Neural progenitor cell (in vitro differentiated cells): ENCODE measurements at regions not wholly inside any gene's neighbourhood (a gene's known extent, or its start where the extent isn't known, plus 50 kb on each side); places are given as distances from the start of the nearest gene placed in this dataset.

Experiments
- DNase-seq: peaks from one replicate; pipeline ENCODE4 v3.0.0-alpha.2; 2016; ENCODE audit warnings: low spot score
- H2AFZ ChIP-seq: fragments of 200-600 bp; sonication (generic); replicated peaks from 2 replicates; pipeline ENCODE4 v1.6.1; 2016; ENCODE audit warnings: antibody characterized with exemption
- H3F3A ChIP-seq: fragments of 200-600 bp; sonication (generic); 2 replicates; pipeline ENCODE4 v1.6.1; 2016; ENCODE audit warnings: antibody characterized with exemption, low read depth
- H3K27ac ChIP-seq: fragments of 200-600 bp; sonication (generic); 2 replicates; pipeline ENCODE4 v1.5.1; 2016; ENCODE audit warnings: mild to moderate bottlenecking
- H3K27me3 ChIP-seq: fragments of 200-600 bp; sonication (generic); 2 replicates; pipeline ENCODE4 v1.6.1; 2016; ENCODE audit warnings: mild to moderate bottlenecking, moderate library complexity
- H3K36me3 ChIP-seq: fragments of 200-600 bp; sonication (generic); 2 replicates; pipeline ENCODE4 v1.5.1; 2016
- H3K4me1 ChIP-seq: fragments of 200-600 bp; sonication (generic); 2 replicates; pipeline ENCODE4 v1.6.1; 2016; ENCODE audit warnings: mixed run types
- H3K4me2 ChIP-seq: fragments of 200-600 bp; sonication (generic); 2 replicates; pipeline ENCODE4 v1.6.1; 2016
- H3K4me3 ChIP-seq: fragments of 200-600 bp; sonication (generic); 2 replicates; pipeline ENCODE4 v1.5.1; 2016
- H3K79me2 ChIP-seq: fragments of 200-600 bp; sonication (generic); 2 replicates; pipeline ENCODE4 v1.6.1; 2016; ENCODE audit warnings: low read depth
- H3K9ac ChIP-seq: fragments of 200-600 bp; sonication (generic); 2 replicates; pipeline ENCODE4 v1.6.1; 2016
- H3K9me3 ChIP-seq: fragments of 200-600 bp; sonication (generic); 2 replicates; pipeline ENCODE4 v1.5.1; 2016; ENCODE audit warnings: low read depth
- H4K20me1 ChIP-seq: fragments of 200-600 bp; sonication (generic); 2 replicates; pipeline ENCODE4 v1.6.1; 2016; ENCODE audit warnings: low read depth
- H3K27ac Mint-ChIP-seq: 3 replicates; pipeline ENCODE4 v1.8.0; 2021; ENCODE audit warnings: mixed read lengths
- H3K27me3 Mint-ChIP-seq: 2 replicates; pipeline ENCODE4 v1.8.0; 2022; ENCODE audit warnings: low read depth, mild to moderate bottlenecking, inconsistent platforms, moderate library complexity, mixed read lengths; ENCODE audit not compliant: insufficient read depth
- H3K36me3 Mint-ChIP-seq: 3 replicates; pipeline ENCODE4 v1.8.0; 2021; ENCODE audit warnings: mixed read lengths
- H3K4me1 Mint-ChIP-seq: 3 replicates; pipeline ENCODE4 v1.8.0; 2021; ENCODE audit warnings: mixed read lengths
- H3K4me3 Mint-ChIP-seq: 3 replicates; pipeline ENCODE4 v1.8.0; 2021; ENCODE audit warnings: mild to moderate bottlenecking, moderate library complexity, mixed read lengths
- H3K9me3 Mint-ChIP-seq: 3 replicates; pipeline ENCODE4 v1.8.0; 2020; ENCODE audit warnings: mixed read lengths
- CTCF ChIP-seq: fragments of 200-600 bp; sonication (generic); IDR thresholded peaks from 2 replicates; pipeline ENCODE4 v1.5.1; 2017; ENCODE audit warnings: antibody characterized with exemption, mild to moderate bottlenecking
- EZH2 ChIP-seq: fragments of 200-600 bp; sonication (generic); IDR thresholded peaks from 2 replicates; pipeline ENCODE4 v1.6.1; 2017; ENCODE audit warnings: antibody characterized with exemption, mild to moderate bottlenecking, moderate library complexity
- EZH2phosphoT487 ChIP-seq: fragments of 200-600 bp; sonication (generic); IDR thresholded peaks from 2 replicates; pipeline ENCODE4 v1.6.1; 2017; ENCODE audit warnings: antibody characterized with exemption

- Histone ChIP-seq H3F3A (no peaks in the 10 kb centered on the region), H4K20me1 (no peaks in the 10 kb centered on the region), H3K79me2 (no peaks in the 10 kb centered on the region), H3K27ac (no peak overlapping the region), H3K9ac (no peak overlapping the region), H3K36me3 (no peaks in the 10 kb centered on the region), H3K4me1 (peaks cover 14% of the 10 kb centered on the region), H2AFZ (no peak overlapping the region), H3K4me3 (no peak overlapping the region), H3K4me2 (no peak overlapping the region), H3K27me3 (no peaks in the 10 kb centered on the region), H3K9me3 (no peaks in the 10 kb centered on the region)
- TF ChIP-seq EZH2 (no peak), EZH2phosphoT487 (no peak), CTCF (no peak)
- Mint-ChIP-seq H3K27me3 (peaks cover 16% of the 10 kb centered on the region), H3K4me1 (peaks cover 40% of the 10 kb centered on the region), H3K9me3 (peaks cover 4% of the 10 kb centered on the region), H3K36me3 (no peaks in the 10 kb centered on the region), H3K27ac (peak overlapping the region; percentile 22), H3K4me3 (no peak overlapping the region)
- DNase-seq, result no peak
These were observed 80.9 kb downstream of the ADAMTS15 start for GRCh38 chr11:130529366-130529765.

- H3K36me3 Mint-ChIP-seq, result no peaks in the 10 kb centered on the region
- no peak for DNase-seq
- no peaks in the 10 kb centered on the region for H3K9me3 Mint-ChIP-seq
- H3K27me3 ChIP-seq, result no peaks in the 10 kb centered on the region
- no peak for TF ChIP-seq EZH2phosphoT487
- TF ChIP-seq EZH2, result no peak
- TF ChIP-seq CTCF, result no peak
- peaks cover 17% of the 10 kb centered on the region for H3K4me1 ChIP-seq
- no peak overlapping the region for H2AFZ ChIP-seq
- H3K4me1 Mint-ChIP-seq, result peaks cover 42% of the 10 kb centered on the region
- H4K20me1 ChIP-seq, result no peaks in the 10 kb centered on the region
- H3K27me3 Mint-ChIP-seq, result peaks cover 17% of the 10 kb centered on the region
- no peak overlapping the region for H3K27ac ChIP-seq
- no peaks in the 10 kb centered on the region for H3K36me3 ChIP-seq
- H3F3A ChIP-seq, result no peaks in the 10 kb centered on the region
- H3K4me2 ChIP-seq, result no peak overlapping the region
- H3K9ac ChIP-seq, result no peak overlapping the region
- H3K4me3 ChIP-seq, result no peak overlapping the region
- no peaks in the 10 kb centered on the region for H3K9me3 ChIP-seq
- no peak overlapping the region for H3K4me3 Mint-ChIP-seq
- no peaks in the 10 kb centered on the region for H3K79me2 ChIP-seq
- no peak overlapping the region for H3K27ac Mint-ChIP-seq
These were observed 82.6 kb downstream of the ADAMTS15 start for GRCh38 chr11:130531061-130531460.

- Histone ChIP-seq H3K79me2 (no peaks in the 10 kb centered on the region), H3K27me3 (no peaks in the 10 kb centered on the region), H4K20me1 (no peaks in the 10 kb centered on the region), H3K9ac (no peak overlapping the region), H3F3A (no peaks in the 10 kb centered on the region), H2AFZ (no peak overlapping the region), H3K9me3 (no peaks in the 10 kb centered on the region), H3K4me3 (no peak overlapping the region), H3K4me1 (peaks cover 17% of the 10 kb centered on the region), H3K27ac (no peak overlapping the region), H3K36me3 (no peaks in the 10 kb centered on the region), H3K4me2 (no peak overlapping the region)
- Mint-ChIP-seq H3K4me3 (no peak overlapping the region), H3K9me3 (no peaks in the 10 kb centered on the region), H3K27ac (no peak overlapping the region), H3K27me3 (peaks cover 17% of the 10 kb centered on the region), H3K36me3 (no peaks in the 10 kb centered on the region), H3K4me1 (peaks cover 31% of the 10 kb centered on the region)
- TF ChIP-seq CTCF (no peak), EZH2phosphoT487 (no peak), EZH2 (no peak)
- no peak for DNase-seq
These were observed 84.8 kb downstream of the ADAMTS15 start for GRCh38 chr11:130533113-130533798.
